Left lung (tissue), 4 donors: ENCODE measurements at regions not wholly inside any gene's neighbourhood (a gene's known extent, or its start where the extent isn't known, plus 50 kb on each side); places are given as distances from the start of the nearest gene placed in this dataset.

ENCODE experiments used
- ATAC-seq: fragments of 200-7000 bp; cut with Tn5 transposase; one replicate; pipeline ENCODE4 v1.9.1; 2020; ENCODE audit warnings: moderate library complexity
- DNase-seq, 4 donors: peaks; one replicate each; pipeline ENCODE4 v3.0.0-alpha.2; 2013 to 2020
- H3K27ac ChIP-seq, 2 donors: fragments of 200-600 bp; sonication (generic) in 1 of 2; one replicate each; pipeline versions ENCODE4 v1.5.0 to v1.8.0; 2020 to 2021
- H3K27me3 ChIP-seq, 2 donors: fragments of 200-600 bp; sonication (generic) in 1 of 2; one replicate each; pipeline versions ENCODE4 v1.5.0 to v1.8.0; 2020 to 2021
- H3K36me3 ChIP-seq, 2 donors: fragments of 200-600 bp; sonication (generic) in 1 of 2; one replicate each; pipeline versions ENCODE4 v1.5.0 to v1.8.0; 2020 to 2021
- H3K4me1 ChIP-seq, 2 donors: fragments of 200-600 bp; one replicate each; pipeline ENCODE4 v1.8.0; 2021
- H3K4me3 ChIP-seq, 2 donors: fragments of 200-600 bp; sonication (generic) in 1 of 2; one replicate each; pipeline versions ENCODE4 v1.5.0 to v1.8.0; 2020 to 2021; ENCODE audit warnings: mild to moderate bottlenecking in 1 of 2
- H3K9me3 ChIP-seq, 2 donors: fragments of 200-600 bp; sonication (generic) in 1 of 2; one replicate each; pipeline versions ENCODE4 v1.5.0 to v1.8.0; 2020 to 2021
- CTCF ChIP-seq, 2 donors: fragments of 200-600 bp; sonication (generic) in 1 of 2; IDR thresholded peaks; one replicate each; pipeline versions ENCODE4 v1.5.0 to v1.8.0; 2021; ENCODE audit warnings: antibody characterized with exemption in 2 of 2
- intact Hi-C, 2 donors: fragments of 100-400 bp; cut with DNase I; formaldehyde crosslinking; loops; one replicate each; pipeline versions ENCODE4 v1.11.2 to v1.14.2; 2022
- donor health status: DM: no; HTN: yes; CAD: no.
- donor health status: DM: no; HTN: no; CAD: no.

GRCh38 chr14:97380539-97380941 lies 583.4 kb downstream of the VRK1 start:
- Histone ChIP-seq H3K4me1 (no peaks in the 10 kb centered on the region), H3K27me3 (peaks cover 0 to 25% of the 10 kb centered on the region in 2 donors), H3K4me3 (no peak overlapping the region), H3K36me3 (no peaks in the 10 kb centered on the region), H3K9me3 (no peaks in the 10 kb centered on the region), H3K27ac (no peak overlapping the region)
- DNase-seq (no peak), ATAC-seq (no peak)
- TF ChIP-seq CTCF (IDR thresholded peaks at IDR 0.05): no peak
- intact Hi-C loops: no loop called here

DNA sequence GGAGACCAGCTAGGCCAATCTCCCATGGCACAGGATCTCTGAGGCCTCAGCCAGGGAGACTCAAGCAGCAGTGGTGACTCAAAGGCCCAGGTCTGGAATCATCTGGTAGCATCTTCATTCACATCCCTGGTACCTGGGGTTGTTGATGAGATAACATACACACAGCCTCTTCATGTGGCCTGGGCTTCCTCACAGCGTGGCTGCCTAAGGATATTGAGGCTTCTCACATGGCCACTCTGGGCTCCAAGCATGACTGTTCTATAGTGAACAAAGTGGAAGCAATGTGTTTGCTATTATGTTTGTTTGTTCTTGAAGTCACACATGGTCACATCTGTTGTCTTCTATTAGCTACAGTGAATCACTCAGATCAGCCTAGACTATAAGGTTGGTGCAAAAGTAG lies 584.1 kb downstream of the VRK1 start:
- Histone ChIP-seq H3K27ac (no peak overlapping the region), H3K36me3 (no peaks in the 10 kb centered on the region), H3K4me1 (no peaks in the 10 kb centered on the region), H3K4me3 (no peak overlapping the region), H3K9me3 (no peaks in the 10 kb centered on the region), H3K27me3 (peaks cover 0 to 25% of the 10 kb centered on the region in 2 donors)
- intact Hi-C loops: no loop called here
- no peak for TF ChIP-seq CTCF (IDR thresholded peaks at IDR 0.05)
- no peak for ATAC-seq
- no peak for DNase-seq

- Histone ChIP-seq H3K27me3 (peaks cover 0 to 16% of the 10 kb centered on the region in 2 donors), H3K36me3 (no peaks in the 10 kb centered on the region), H3K4me1 (no peaks in the 10 kb centered on the region), H3K9me3 (no peaks in the 10 kb centered on the region), H3K27ac (no peak overlapping the region), H3K4me3 (no peak overlapping the region)
- no peak for ATAC-seq
- intact Hi-C loops: no loop called here
- no peak for DNase-seq
- no peak for TF ChIP-seq CTCF (IDR thresholded peaks at IDR 0.05)
Measured at GRCh38 chr14:97382616-97383226, 585.5 kb downstream of the VRK1 start.

DNA sequence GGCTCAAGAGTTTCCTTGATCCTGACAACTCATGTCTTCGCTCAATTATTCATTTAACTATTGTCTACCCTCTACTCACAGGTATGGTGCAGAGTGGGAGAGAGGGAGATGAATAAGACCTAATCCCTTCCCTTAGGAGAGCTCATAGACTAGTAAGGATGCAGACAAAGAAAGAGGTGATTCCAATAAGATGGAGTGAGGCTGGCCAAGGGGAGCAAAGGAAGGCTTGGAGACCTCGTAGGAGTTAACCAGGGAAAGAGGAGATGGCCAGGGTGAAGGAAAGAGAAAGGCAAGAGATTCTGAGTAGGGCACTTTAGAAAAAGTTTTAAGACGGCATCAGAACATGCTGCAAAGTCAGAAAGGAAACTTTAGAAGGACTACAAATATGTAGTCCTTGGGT lies 588.5 kb downstream of the VRK1 start:
- no peaks in the 10 kb centered on the region for H3K36me3 ChIP-seq
- no peaks in the 10 kb centered on the region for H3K9me3 ChIP-seq
- no peaks in the 10 kb centered on the region for H3K27me3 ChIP-seq
- no peaks in the 10 kb centered on the region for H3K4me1 ChIP-seq
- H3K27ac ChIP-seq: no peak overlapping the region
- ATAC-seq: no peak
- H3K4me3 ChIP-seq: no peak overlapping the region
- no peak for DNase-seq
- intact Hi-C loops: no loop called here
- no peak for TF ChIP-seq CTCF (IDR thresholded peaks at IDR 0.05)

- H3K4me3 ChIP-seq: no peak overlapping the region
- H3K9me3 ChIP-seq: no peaks in the 10 kb centered on the region
- H3K36me3 ChIP-seq: no peaks in the 10 kb centered on the region
- no peak for TF ChIP-seq CTCF (IDR thresholded peaks at IDR 0.05)
- no peaks in the 10 kb centered on the region for H3K27me3 ChIP-seq
- no peaks in the 10 kb centered on the region for H3K4me1 ChIP-seq
- intact Hi-C loops: no loop called here
- DNase-seq (peak in 1 of 4 donors; percentile 32), ATAC-seq (no peak)
- no peak overlapping the region for H3K27ac ChIP-seq
Measured at GRCh38 chr14:97387252-97387874, 590.2 kb downstream of the VRK1 start.
